PFSK-1 (cell line): ENCODE measurements at regions not wholly inside any gene's neighbourhood (a gene's known extent, or its start where the extent isn't known, plus 50 kb on each side); places are given as distances from the start of the nearest gene placed in this dataset.

Source experiments
- FOXP2 ChIP-seq: optimal IDR thresholded peaks from 2 replicates; pipeline ENCODE3; 2011; ENCODE audit warnings: borderline replicate concordance, control low read depth, inconsistent platforms; ENCODE audit not compliant: insufficient read depth; ENCODE audit errors: extremely low read length, extremely low read depth
- POLR2AphosphoS5 ChIP-seq: IDR thresholded peaks from 2 replicates; pipeline ENCODE4 v1.6.1; 2012; ENCODE audit warnings: low read depth, mild to moderate bottlenecking, control low read depth, low read length, moderate library complexity
- REST ChIP-seq, 2 experiments: IDR thresholded peaks; 2 replicates each; pipeline versions ENCODE4 v1.6.1 to v1.8.0; 2011 to 2012; ENCODE audit warnings: low read depth in 2 of 2, low read length in 2 of 2, control low read depth in 1 of 2, inconsistent platforms in 1 of 2, mild to moderate bottlenecking in 1 of 2, moderate library complexity in 1 of 2; ENCODE audit not compliant: insufficient read depth in 1 of 2
- SIN3A ChIP-seq: IDR thresholded peaks from 2 replicates; pipeline ENCODE4 v1.6.1; 2012; ENCODE audit warnings: mild to moderate bottlenecking, low read length, moderate library complexity, borderline replicate concordance; ENCODE audit not compliant: insufficient read depth
- TAF1 ChIP-seq: IDR thresholded peaks from 2 replicates; pipeline ENCODE4 v1.6.1; 2012; ENCODE audit warnings: low read length, control low read depth, borderline replicate concordance; ENCODE audit not compliant: insufficient read depth

GRCh38 chr5:92927291-92927778 lies 653.7 kb downstream of the NR2F1-AS1 start:
- no peak for TF ChIP-seq TAF1
- TF ChIP-seq SIN3A, result no peak
- no peak for TF ChIP-seq REST (IDR thresholded peaks at IDR 0.05; ENCODE audit: insufficient read depth in 1 of 2, low read depth in 2 of 2, low read length in 2 of 2)
- TF ChIP-seq POLR2AphosphoS5, result no peak
- no peak for TF ChIP-seq FOXP2

GRCh38 chr5:92923885-92924284 lies 657.1 kb downstream of the NR2F1-AS1 start:
- TF ChIP-seq FOXP2 (no peak), TAF1 (no peak), REST (IDR thresholded peaks at IDR 0.05; ENCODE audit: insufficient read depth in 1 of 2, low read depth in 2 of 2, low read length in 2 of 2) (no peak), POLR2AphosphoS5 (no peak)

GRCh38 chr5:92922231-92922967 lies 658.6 kb downstream of the NR2F1-AS1 start:
- TF ChIP-seq SIN3A (no peak), REST (IDR thresholded peaks at IDR 0.05; ENCODE audit: insufficient read depth in 1 of 2, low read depth in 2 of 2, low read length in 2 of 2) (no peak), POLR2AphosphoS5 (no peak), TAF1 (no peak), FOXP2 (no peak)

- no peak for TF ChIP-seq POLR2AphosphoS5
Observed at GRCh38 chr5:92917044-92917443, 664.0 kb downstream of the NR2F1-AS1 start.

GRCh38 chr5:92916036-92916435 lies 665.0 kb downstream of the NR2F1-AS1 start:
- TF ChIP-seq FOXP2, result no peak
- TF ChIP-seq TAF1, result no peak
- no peak for TF ChIP-seq POLR2AphosphoS5
- no peak for TF ChIP-seq REST (IDR thresholded peaks at IDR 0.05; ENCODE audit: insufficient read depth in 1 of 2, low read depth in 2 of 2, low read length in 2 of 2)
- no peak for TF ChIP-seq SIN3A
